ENCODE measurements at regions not wholly inside any gene's neighbourhood (a gene's known extent, or its start where the extent isn't known, plus 50 kb on each side); places are given as distances from the start of the nearest gene placed in this dataset.

DNA sequence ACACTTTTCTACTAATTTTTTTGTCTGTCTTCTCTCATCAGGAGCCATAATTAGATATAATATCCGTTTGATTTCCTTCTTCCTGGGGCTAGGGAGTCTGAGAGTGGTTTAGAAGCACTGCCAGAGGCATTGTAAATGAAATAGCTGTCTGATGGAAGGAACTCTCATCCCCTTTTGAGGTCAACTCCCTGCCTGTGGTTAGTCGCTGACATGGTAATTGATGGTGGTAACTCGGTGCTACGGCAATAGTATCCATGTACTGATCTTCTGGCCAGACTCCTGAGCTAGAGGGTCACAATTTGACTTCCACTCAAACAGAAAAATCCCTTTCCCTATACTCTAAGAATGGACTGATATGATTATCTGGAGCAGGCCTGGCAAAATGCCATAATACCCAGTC is 108.1 kb upstream of the TRPC5 start:
- TF ChIP-seq, protein P1, sequence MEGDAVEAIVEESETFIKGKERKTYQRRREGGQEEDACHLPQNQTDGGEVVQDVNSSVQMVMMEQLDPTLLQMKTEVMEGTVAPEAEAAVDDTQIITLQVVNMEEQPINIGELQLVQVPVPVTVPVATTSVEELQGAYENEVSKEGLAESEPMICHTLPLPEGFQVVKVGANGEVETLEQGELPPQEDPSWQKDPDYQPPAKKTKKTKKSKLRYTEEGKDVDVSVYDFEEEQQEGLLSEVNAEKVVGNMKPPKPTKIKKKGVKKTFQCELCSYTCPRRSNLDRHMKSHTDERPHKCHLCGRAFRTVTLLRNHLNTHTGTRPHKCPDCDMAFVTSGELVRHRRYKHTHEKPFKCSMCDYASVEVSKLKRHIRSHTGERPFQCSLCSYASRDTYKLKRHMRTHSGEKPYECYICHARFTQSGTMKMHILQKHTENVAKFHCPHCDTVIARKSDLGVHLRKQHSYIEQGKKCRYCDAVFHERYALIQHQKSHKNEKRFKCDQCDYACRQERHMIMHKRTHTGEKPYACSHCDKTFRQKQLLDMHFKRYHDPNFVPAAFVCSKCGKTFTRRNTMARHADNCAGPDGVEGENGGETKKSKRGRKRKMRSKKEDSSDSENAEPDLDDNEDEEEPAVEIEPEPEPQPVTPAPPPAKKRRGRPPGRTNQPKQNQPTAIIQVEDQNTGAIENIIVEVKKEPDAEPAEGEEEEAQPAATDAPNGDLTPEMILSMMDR (conservative IDR thresholded peaks at IDR 0.05), result no peak
- TF ChIP-seq EZH2 (IDR thresholded peaks at IDR 0.05; ENCODE audit: low read depth), result no peak
